Endothelial cell of umbilical vein (primary cell): ENCODE measurements at regions not wholly inside any gene's neighbourhood (a gene's known extent, or its start where the extent isn't known, plus 50 kb on each side); places are given as distances from the start of the nearest gene placed in this dataset.

Experiments
- BruUV-seq: library from RNA; stranded (reverse); fragments of 400-500 nt; replicated peaks from 2 replicates; lab custom pipeline; 2021; lab: Mats Ljungman, UMichigan
- CTCF ChIA-PET: fragments of 300-600, 350-600 bp; sonication (Branson Sonifier 250); formaldehyde crosslinking; loops from one replicate; lab custom pipeline; 2021; ENCODE audit warnings: antibody characterized with exemption, inconsistent platforms; lab: Charles Lee
- POLR2A ChIA-PET: fragments of 300-600, 350-600 bp; sonication (Branson Sonifier 250); formaldehyde crosslinking; loops from one replicate; lab custom pipeline; 2021; ENCODE audit warnings: antibody characterized with exemption, inconsistent platforms; lab: Charles Lee
- DNase-seq: peaks from one replicate; pipeline ENCODE4 v3.0.0-alpha.2; 2011; ENCODE audit warnings: low read depth, low spot score
- FAIRE-seq: peaks from 2 replicates; lab custom pipeline; 2011; peaks lifted over from hg19 to GRCh38; lab: Jason Lieb, UNC
- H2AFZ ChIP-seq: 2 replicates; pipeline ENCODE4 v1.6.0; 2012; ENCODE audit warnings: low read depth, low read length, control low read depth, inconsistent platforms
- H3K27ac ChIP-seq: 2 replicates; pipeline ENCODE4 v1.5.1; 2011; ENCODE audit warnings: low read depth, mild to moderate bottlenecking, control low read depth, low read length, moderate library complexity; ENCODE audit not compliant: insufficient read depth
- H3K27me3 ChIP-seq, 2 experiments: 2 replicates each; pipeline versions ENCODE4 v1.6.0 to v1.6.1; 2011; ENCODE audit warnings: low read length in 2 of 2, mixed read lengths in 1 of 2; ENCODE audit not compliant: control insufficient read depth in 2 of 2, insufficient read depth in 2 of 2
- H3K36me3 ChIP-seq, 2 experiments: 2 replicates in 1 of 2; 3 replicates in 1 of 2; pipeline ENCODE4 v1.5.1; 2011; ENCODE audit warnings: low read length in 2 of 2, mild to moderate bottlenecking in 1 of 2, moderate library complexity in 1 of 2; ENCODE audit not compliant: control insufficient read depth in 2 of 2, insufficient read depth in 2 of 2; ENCODE audit errors: extremely low read depth in 1 of 2
- H3K4me1 ChIP-seq: 3 replicates; pipeline ENCODE4 v1.5.1; 2011; ENCODE audit warnings: mild to moderate bottlenecking, low read length; ENCODE audit not compliant: control insufficient read depth, insufficient read depth; ENCODE audit errors: extremely low read depth
- H3K4me2 ChIP-seq: 2 replicates; pipeline ENCODE4 v1.6.1; 2011; ENCODE audit warnings: low read length, control low read depth, mixed read lengths; ENCODE audit not compliant: insufficient read depth
- H3K4me3 ChIP-seq, 3 experiments: fragments of 200-600 bp in 1 of 3; sonication (generic), shearing (Covaris generic) in 1 of 3; replicated peaks in 1 of 3; 2 replicates each; pipeline ENCODE4 v1.5.1; 2011 to 2016; ENCODE audit warnings: control low read depth in 3 of 3, low read length in 3 of 3, mild to moderate bottlenecking in 2 of 3, inconsistent platforms in 1 of 3, low read depth in 1 of 3, moderate library complexity in 1 of 3; ENCODE audit not compliant: insufficient read depth in 1 of 3
- H3K79me2 ChIP-seq: 2 replicates; pipeline ENCODE4 v1.6.0; 2012; ENCODE audit warnings: low read length, inconsistent platforms; ENCODE audit not compliant: control insufficient read depth, insufficient read depth
- H3K9ac ChIP-seq: replicated peaks from 2 replicates; pipeline ENCODE3; 2011; ENCODE audit warnings: low read length, control low read depth; ENCODE audit not compliant: insufficient read depth; ENCODE audit errors: extremely low read depth
- H3K9me1 ChIP-seq: replicated peaks from 3 replicates; pipeline ENCODE4 v1.6.0; 2011; ENCODE audit warnings: mild to moderate bottlenecking, low read length; ENCODE audit not compliant: control insufficient read depth, insufficient read depth; ENCODE audit errors: extremely low read depth
- H3K9me3 ChIP-seq: replicated peaks from 2 replicates; pipeline ENCODE4 v1.5.1; 2012; ENCODE audit warnings: low read length, inconsistent platforms; ENCODE audit not compliant: control insufficient read depth, insufficient read depth
- H4K20me1 ChIP-seq: replicated peaks from 2 replicates; pipeline ENCODE3; 2011; ENCODE audit warnings: mild to moderate bottlenecking, low read length; ENCODE audit not compliant: control insufficient read depth, insufficient read depth; ENCODE audit errors: extremely low read depth
- EZH2 ChIP-seq: IDR thresholded peaks from 2 replicates; pipeline ENCODE4 v1.6.1; 2012; ENCODE audit warnings: borderline replicate concordance, low read depth, mild to moderate bottlenecking, moderate library complexity, low read length, inconsistent platforms; ENCODE audit not compliant: severe bottlenecking
- FOS ChIP-seq: IDR thresholded peaks from 2 replicates; pipeline ENCODE4 v1.6.1; 2011; ENCODE audit warnings: mild to moderate bottlenecking, low read length, moderate library complexity, borderline replicate concordance; ENCODE audit not compliant: insufficient read depth
- GATA2 ChIP-seq: IDR thresholded peaks from 2 replicates; pipeline ENCODE4 v1.7.0; 2011; ENCODE audit warnings: low read depth, mild to moderate bottlenecking, moderate library complexity, mixed read lengths, low read length; ENCODE audit not compliant: insufficient read length, insufficient read depth
- JUN ChIP-seq: IDR thresholded peaks from 2 replicates; pipeline ENCODE4 v1.6.1; 2011; ENCODE audit warnings: borderline replicate concordance, low read depth; ENCODE audit not compliant: insufficient read length, insufficient read depth
- MYC ChIP-seq: IDR thresholded peaks from one replicate; pipeline ENCODE4 v1.6.1; 2011; ENCODE audit warnings: mild to moderate bottlenecking, low read depth, low read length
- POLR2A ChIP-seq: IDR thresholded peaks from 2 replicates; pipeline ENCODE4 v1.6.1; 2012; ENCODE audit warnings: low read depth, mild to moderate bottlenecking, control low read depth, low read length
- POLR2AphosphoS5 ChIP-seq: IDR thresholded peaks from 2 replicates; pipeline ENCODE4 v1.6.1; 2012; ENCODE audit warnings: low read depth, mild to moderate bottlenecking, control low read depth, low read length, moderate library complexity; ENCODE audit not compliant: insufficient read depth
- dilution Hi-C: fragments of 300-500 bp; cut with MboI; formaldehyde crosslinking; loops from one replicate; pipeline ENCODE4 v1.15.0; 2019; ENCODE audit warnings: low sequenced_read_pairs; ENCODE audit not compliant: extremely low pct_ligation_motif_present
- intact Hi-C: fragments of 100-400 bp; cut with micrococcal nuclease; formaldehyde crosslinking; loops from one replicate; pipeline ENCODE4 v1.10.0; 2022
- TF ChIP-seq, protein P1 (sequence below), 2 donors: IDR thresholded peaks; 1 replicate in 1 of 2; 2 replicates in 1 of 2; pipeline ENCODE4 v1.5.1; 2011; ENCODE audit warnings: low read length in 2 of 2, mild to moderate bottlenecking in 2 of 2, moderate library complexity in 2 of 2, control low read depth in 1 of 2, inconsistent platforms in 1 of 2, low read depth in 1 of 2; ENCODE audit not compliant: insufficient read depth in 1 of 2; ENCODE audit errors: extremely low read depth in 1 of 2
- TF ChIP-seq, protein P2 (sequence below): IDR thresholded peaks from 2 replicates; pipeline ENCODE4 v1.6.1; 2011; ENCODE audit not compliant: insufficient read depth, insufficient read length

DNA sequence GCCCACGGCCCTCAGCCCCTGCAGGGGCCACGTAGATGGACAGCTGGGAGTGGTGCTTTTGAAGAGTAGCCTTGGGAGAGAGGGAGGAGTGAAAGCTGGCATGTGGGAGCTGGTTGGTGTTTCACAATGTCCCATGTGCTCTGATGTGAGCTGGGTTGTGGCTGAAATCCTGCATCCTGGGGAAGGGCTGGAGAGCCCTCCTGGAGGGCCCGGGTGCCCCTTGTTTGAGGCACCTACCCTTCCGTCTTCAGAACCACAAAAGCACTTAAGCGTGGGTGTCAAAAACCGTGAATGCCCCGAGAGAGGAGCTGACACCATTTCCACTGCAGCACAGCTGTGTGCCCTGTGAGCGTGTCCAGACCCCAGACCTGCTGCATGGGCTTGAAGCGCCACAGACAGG lies 199.1 kb upstream of the ZNF618 start:
- no peaks in the 10 kb centered on the region for H3K36me3 ChIP-seq
- no peak overlapping the region for H3K4me2 ChIP-seq
- no peaks in the 10 kb centered on the region for H3K27me3 ChIP-seq
- H3K79me2 ChIP-seq, result no peaks in the 10 kb centered on the region
- FAIRE-seq (no peak), DNase-seq (no peak)
- dilution Hi-C loops (no loop called here), intact Hi-C loops (loop anchor here (5.0 kb wide), 2 partner anchors 175 to 230 kb away; no protein-coding TSS in a partner anchor)
- ChIA-PET CTCF (interaction anchor here (0.7 kb wide), 1 partner anchor 231 kb away, joined by 3 read pairs; no protein-coding TSS in a partner anchor), POLR2A (no interaction called here)
- no peaks in the 10 kb centered on the region for H3K9me1 ChIP-seq
- H3K4me1 ChIP-seq, result peaks cover 30% of the 10 kb centered on the region
- H2AFZ ChIP-seq, result no peak overlapping the region
- BruUV-seq, result no TSS peak
- H3K9ac ChIP-seq, result no peak overlapping the region
- H3K27ac ChIP-seq, result no peak overlapping the region
- TF ChIP-seq, protein P1, sequence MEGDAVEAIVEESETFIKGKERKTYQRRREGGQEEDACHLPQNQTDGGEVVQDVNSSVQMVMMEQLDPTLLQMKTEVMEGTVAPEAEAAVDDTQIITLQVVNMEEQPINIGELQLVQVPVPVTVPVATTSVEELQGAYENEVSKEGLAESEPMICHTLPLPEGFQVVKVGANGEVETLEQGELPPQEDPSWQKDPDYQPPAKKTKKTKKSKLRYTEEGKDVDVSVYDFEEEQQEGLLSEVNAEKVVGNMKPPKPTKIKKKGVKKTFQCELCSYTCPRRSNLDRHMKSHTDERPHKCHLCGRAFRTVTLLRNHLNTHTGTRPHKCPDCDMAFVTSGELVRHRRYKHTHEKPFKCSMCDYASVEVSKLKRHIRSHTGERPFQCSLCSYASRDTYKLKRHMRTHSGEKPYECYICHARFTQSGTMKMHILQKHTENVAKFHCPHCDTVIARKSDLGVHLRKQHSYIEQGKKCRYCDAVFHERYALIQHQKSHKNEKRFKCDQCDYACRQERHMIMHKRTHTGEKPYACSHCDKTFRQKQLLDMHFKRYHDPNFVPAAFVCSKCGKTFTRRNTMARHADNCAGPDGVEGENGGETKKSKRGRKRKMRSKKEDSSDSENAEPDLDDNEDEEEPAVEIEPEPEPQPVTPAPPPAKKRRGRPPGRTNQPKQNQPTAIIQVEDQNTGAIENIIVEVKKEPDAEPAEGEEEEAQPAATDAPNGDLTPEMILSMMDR (IDR thresholded peaks at IDR 0.05; ENCODE audit: extremely low read depth in 1 of 2, insufficient read depth in 1 of 2, low read depth in 1 of 2, low read length in 2 of 2), result no peak
- TF ChIP-seq POLR2A (no peak), EZH2 (no peak), GATA2 (no peak), MYC (no peak), FOS (no peak), POLR2AphosphoS5 (no peak), JUN (no peak)
- TF ChIP-seq, protein P2, sequence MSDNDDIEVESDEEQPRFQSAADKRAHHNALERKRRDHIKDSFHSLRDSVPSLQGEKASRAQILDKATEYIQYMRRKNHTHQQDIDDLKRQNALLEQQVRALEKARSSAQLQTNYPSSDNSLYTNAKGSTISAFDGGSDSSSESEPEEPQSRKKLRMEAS, result no peak
- no peaks in the 10 kb centered on the region for H4K20me1 ChIP-seq
- no peak overlapping the region for H3K4me3 ChIP-seq
- no peaks in the 10 kb centered on the region for H3K9me3 ChIP-seq
